ENCODE measurements at regions not wholly inside any gene's neighbourhood (a gene's known extent, or its start where the extent isn't known, plus 50 kb on each side); places are given as distances from the start of the nearest gene placed in this dataset.
"Not testable (repeated sequence)": the region's sequence is repeated elsewhere in the genome, so short reads cannot be mapped to it uniquely, and the experiment has no call there.

DNA sequence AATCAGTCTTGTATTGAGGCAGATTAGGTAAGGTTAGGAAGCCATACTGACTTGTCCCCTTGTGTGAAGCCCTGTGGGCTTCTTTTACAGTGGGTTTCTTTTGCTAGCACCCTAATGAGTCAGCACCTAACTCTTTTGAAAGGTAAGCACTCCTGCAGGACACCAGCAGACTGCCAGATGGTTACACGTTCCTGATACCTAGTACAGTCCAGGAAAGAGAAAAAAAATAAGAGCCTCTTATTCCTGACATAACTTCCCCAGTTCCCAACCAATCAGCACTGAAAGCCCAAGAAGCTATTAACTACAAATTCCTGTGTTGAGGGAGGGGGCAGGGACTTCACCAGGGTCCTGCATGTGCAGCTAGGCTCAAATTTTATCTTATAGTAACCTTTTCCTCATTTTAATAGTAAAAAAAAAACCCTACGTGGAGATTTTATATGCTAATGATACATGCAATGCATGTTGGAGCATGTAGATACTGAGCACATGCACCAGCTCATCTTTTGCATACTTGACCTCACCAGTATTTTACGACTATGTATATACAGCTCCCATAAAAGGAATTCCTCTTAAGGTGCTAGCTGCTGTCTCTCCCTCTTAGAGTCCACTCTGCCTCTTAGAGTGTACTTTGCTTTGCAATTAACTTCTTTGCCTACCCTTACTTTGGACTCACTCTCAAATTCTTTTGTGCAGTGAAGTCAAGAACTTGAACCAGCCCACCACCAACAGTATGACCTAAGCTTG, 84.7 kb upstream of the RORB start:
- ATAC-seq, result no peak
- Histone ChIP-seq H3K4me3 (no peak overlapping the region), H3K9me3 (no peaks in the 10 kb centered on the region), H3K27ac (no peak overlapping the region), H3K4me1 (no peaks in the 10 kb centered on the region), H3K36me3 (replicated peaks in 1 of 2; ENCODE audit: insufficient read depth in 1 of 2, low read depth in 2 of 2) (no peaks in the 10 kb centered on the region), H3K27me3 (no peaks in the 10 kb centered on the region)
- intact Hi-C loops (cut with DNase I), result no loop called here
- DNase-seq, result no peak
- WGBS, 2 donors, result 38 to 39% methylated on average over 3 of the region's 3 CpGs
- no peak for TF ChIP-seq POLR2A (IDR thresholded peaks at IDR 0.05)
- TF ChIP-seq CTCF (IDR thresholded peaks at IDR 0.05), result no peak

DNA sequence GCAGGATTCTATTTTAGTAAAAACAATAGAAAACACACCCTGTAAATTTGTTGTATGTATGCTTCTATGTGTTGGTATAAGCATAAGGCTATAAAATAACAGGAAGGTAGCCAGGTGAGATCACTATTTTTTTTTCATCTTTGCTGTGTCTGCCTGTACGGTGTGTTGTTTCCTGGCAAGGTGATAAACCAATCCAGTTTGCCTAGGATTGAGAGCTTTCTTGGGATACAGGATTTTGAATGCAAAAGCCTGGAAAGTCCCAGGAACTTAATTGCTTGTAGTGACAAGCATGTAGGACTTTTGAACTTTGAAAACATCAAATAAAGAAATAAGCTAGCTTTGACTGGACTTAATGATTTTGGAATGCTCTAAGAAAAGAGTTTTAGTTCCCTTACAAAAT, 83.3 kb upstream of the RORB start:
- H3K27ac ChIP-seq, result no peak overlapping the region
- intact Hi-C loops (cut with DNase I), result no loop called here
- ATAC-seq, result no peak
- no peaks in the 10 kb centered on the region for H3K9me3 ChIP-seq
- WGBS, 2 donors, result 19 to 32% methylated on average over 1 of the region's 1 CpG
- H3K4me1 ChIP-seq, result no peaks in the 10 kb centered on the region
- H3K4me3 ChIP-seq, result no peak overlapping the region
- no peak for DNase-seq
- H3K27me3 ChIP-seq, result no peaks in the 10 kb centered on the region
- TF ChIP-seq POLR2A (IDR thresholded peaks at IDR 0.05) (no peak), CTCF (IDR thresholded peaks at IDR 0.05) (no peak)
- no peaks in the 10 kb centered on the region for H3K36me3 ChIP-seq (replicated peaks in 1 of 2; ENCODE audit: insufficient read depth in 1 of 2, low read depth in 2 of 2)

- Histone ChIP-seq H3K4me3 (no peak overlapping the region), H3K36me3 (replicated peaks in 1 of 2; ENCODE audit: insufficient read depth in 1 of 2, low read depth in 2 of 2) (no peaks in the 10 kb centered on the region), H3K4me1 (no peaks in the 10 kb centered on the region), H3K27ac (no peak overlapping the region), H3K27me3 (no peaks in the 10 kb centered on the region), H3K9me3 (no peaks in the 10 kb centered on the region)
- intact Hi-C loops (cut with DNase I), result no loop called here
- DNase-seq, result no peak
- no peak for ATAC-seq
- TF ChIP-seq CTCF (IDR thresholded peaks at IDR 0.05), result no peak
- 31 to 43% methylated on average over 1 of the region's 1 CpG for WGBS, 2 donors
Measured at GRCh38 chr9:74414325-74414724, 82.8 kb upstream of the RORB start.

DNA sequence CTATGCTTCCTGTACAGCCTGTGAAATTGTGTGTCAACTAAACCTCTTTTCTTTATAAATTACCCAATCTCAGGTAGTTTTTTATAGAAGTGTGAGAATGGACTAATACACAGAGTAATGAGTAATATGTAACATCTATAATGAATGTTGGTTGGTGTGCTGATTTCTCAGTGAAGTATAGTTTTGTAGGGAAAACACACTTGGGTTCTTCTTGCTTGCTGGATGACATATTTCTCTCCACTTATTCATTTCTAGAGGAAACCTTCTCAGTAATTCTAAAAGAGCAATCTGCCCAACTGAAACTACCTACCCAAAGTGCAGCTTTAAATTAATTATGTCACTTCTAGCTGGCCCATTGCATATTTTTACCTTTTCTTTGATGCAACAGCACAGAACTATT, 81.1 kb upstream of the RORB start:
- no peak overlapping the region for H3K4me3 ChIP-seq
- DNase-seq (no peak), ATAC-seq (no peak)
- H3K27ac ChIP-seq, result no peak overlapping the region
- TF ChIP-seq POLR2A (IDR thresholded peaks at IDR 0.05) (no peak), CTCF (IDR thresholded peaks at IDR 0.05) (no peak)
- H3K9me3 ChIP-seq, result no peaks in the 10 kb centered on the region
- no peaks in the 10 kb centered on the region for H3K4me1 ChIP-seq
- intact Hi-C loops (cut with DNase I), result no loop called here
- H3K36me3 ChIP-seq (replicated peaks in 1 of 2; ENCODE audit: insufficient read depth in 1 of 2, low read depth in 2 of 2), result no peaks in the 10 kb centered on the region
- no peaks in the 10 kb centered on the region for H3K27me3 ChIP-seq

DNA sequence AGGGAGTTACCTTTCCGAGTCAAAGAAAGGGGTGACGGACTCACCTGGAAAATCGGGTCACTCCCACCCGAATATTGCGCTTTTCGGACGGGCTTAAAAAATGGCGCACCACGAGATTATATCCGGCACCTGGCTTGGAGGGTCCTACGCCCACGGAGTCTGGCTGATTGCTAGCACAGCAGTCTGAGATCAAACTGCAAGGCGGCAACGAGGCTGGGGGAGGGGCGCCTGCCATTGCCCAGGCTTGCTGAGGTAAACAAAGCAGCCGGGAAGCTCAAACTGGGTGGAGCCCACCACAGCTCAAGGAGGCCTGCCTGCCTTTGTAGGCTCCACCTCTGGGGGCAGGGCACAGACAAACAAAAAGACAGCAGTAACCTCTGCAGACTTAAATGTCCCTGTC, 72.6 kb upstream of the RORB start:
- H3K4me1 ChIP-seq; intact Hi-C loops (cut with DNase I); H3K36me3 ChIP-seq (replicated peaks in 1 of 2; ENCODE audit: insufficient read depth in 1 of 2, low read depth in 2 of 2); H3K4me3 ChIP-seq; ATAC-seq; H3K27me3 ChIP-seq; H3K9me3 ChIP-seq; H3K27ac ChIP-seq; DNase-seq: not testable (repeated sequence)
- WGBS, 2 donors, result 75 to 91% methylated on average over 9 to 14 of the region's 16 CpGs

All from body of pancreas (tissue), 4 donors.